Lung (tissue), 11 donors: ENCODE measurements at regions not wholly inside any gene's neighbourhood (a gene's known extent, or its start where the extent isn't known, plus 50 kb on each side); places are given as distances from the start of the nearest gene placed in this dataset.

ENCODE experiments used
- ATAC-seq: fragments of 200-7000 bp; cut with Tn5 transposase; one replicate; pipeline ENCODE4 v1.9.1; 2020; ENCODE audit warnings: moderate number of reproducible peaks; ENCODE audit not compliant: insufficient read depth, low FRiP score
- DNase-seq, 3 donors: peaks; one replicate each; pipeline ENCODE4 v3.0.0-alpha.2; 2013 to 2017
- H3K27ac ChIP-seq, 2 donors: one replicate each; pipeline ENCODE4 v1.5.1; 2013; ENCODE audit warnings: mild to moderate bottlenecking in 2 of 2, moderate library complexity in 2 of 2, control low read depth in 1 of 2, inconsistent platforms in 1 of 2, low read depth in 1 of 2, low read length in 1 of 2
- H3K27me3 ChIP-seq, 3 donors: one replicate each; pipeline ENCODE4 v1.5.1; 2013; ENCODE audit warnings: low read length in 2 of 3; ENCODE audit not compliant: control insufficient read depth in 3 of 3, insufficient read depth in 3 of 3
- H3K36me3 ChIP-seq, 4 donors: one replicate each; pipeline ENCODE4 v1.5.1; 2013; ENCODE audit warnings: low read length in 4 of 4, mild to moderate bottlenecking in 1 of 4, moderate library complexity in 1 of 4; ENCODE audit not compliant: control insufficient read depth in 4 of 4, insufficient read depth in 4 of 4
- H3K4me1 ChIP-seq, 5 donors: one replicate each; pipeline ENCODE4 v1.5.1; 2013; ENCODE audit warnings: low read length in 5 of 5, mild to moderate bottlenecking in 2 of 5, moderate library complexity in 1 of 5; ENCODE audit not compliant: control insufficient read depth in 5 of 5, insufficient read depth in 5 of 5
- H3K4me3 ChIP-seq: one replicate; pipeline ENCODE4 v1.5.1; 2013; ENCODE audit warnings: mild to moderate bottlenecking, control low read depth, moderate library complexity
- H3K9ac ChIP-seq, 2 donors: one replicate each; pipeline ENCODE4 v1.5.1; 2013; ENCODE audit warnings: low read length in 2 of 2, control low read depth in 1 of 2; ENCODE audit not compliant: insufficient read depth in 1 of 2
- H3K9me3 ChIP-seq, 4 donors: one replicate each; pipeline ENCODE4 v1.5.1; 2013; ENCODE audit warnings: low read length in 3 of 4, mild to moderate bottlenecking in 1 of 4, moderate library complexity in 1 of 4; ENCODE audit not compliant: control insufficient read depth in 4 of 4, insufficient read depth in 3 of 4
- CTCF ChIP-seq: IDR thresholded peaks from 2 replicates; pipeline ENCODE4 v1.5.1; 2012; ENCODE audit warnings: mild to moderate bottlenecking; ENCODE audit errors: control extremely low read depth, extremely low read depth
- WGBS, 2 donors: extraction: QIAGEN DNeasy Blood & Tissue Kit; methylation state at CpG; one replicate each; pipeline ENCODE4 v1.1.7; 2013; 5-methylcytosine and 5-hydroxymethylcytosine counted together
- donor health status: control.
- donor health status: control.
- donor health status: Bipolar disorder and iron deficiency.
- donor health status: healthy.
- donor health status: DM: yes; HTN: yes; CAD: no.

GRCh38 chr16:86015606-86016005 lies 116.6 kb downstream of the IRF8 start:
- Histone ChIP-seq H3K4me1 (peaks cover 0 to 9% (median 0%) of the 10 kb centered on the region in 5 donors), H3K27ac (no peak overlapping the region), H3K4me3 (no peak overlapping the region), H3K9me3 (peaks cover 0 to 10% (median 3%) of the 10 kb centered on the region in 4 donors), H3K27me3 (no peaks in the 10 kb centered on the region), H3K36me3 (no peaks in the 10 kb centered on the region), H3K9ac (no peak overlapping the region)
- ATAC-seq = no peak
- TF ChIP-seq CTCF = no peak
- WGBS, 2 donors = 78 to 83% methylated on average over 6 of the region's 6 CpGs
- no peak for DNase-seq

GRCh38 chr16:86016201-86016965 lies 117.4 kb downstream of the IRF8 start:
- Histone ChIP-seq H3K9me3 (peaks cover 0 to 12% (median 3%) of the 10 kb centered on the region in 4 donors), H3K27ac (no peak overlapping the region), H3K4me3 (no peak overlapping the region), H3K4me1 (peaks cover 0 to 9% (median 0%) of the 10 kb centered on the region in 5 donors), H3K9ac (no peak overlapping the region), H3K27me3 (no peaks in the 10 kb centered on the region), H3K36me3 (no peaks in the 10 kb centered on the region)
- TF ChIP-seq CTCF = peak; percentile 75
- 48 to 52% methylated on average over 13 of the region's 13 CpGs for WGBS, 2 donors
- DNase-seq (peak; percentile 73 to 81 (median 79)), ATAC-seq (no peak)

GRCh38 chr16:86018071-86018470 lies 119.1 kb downstream of the IRF8 start:
- H3K4me3 ChIP-seq = no peak overlapping the region
- H3K27ac ChIP-seq = no peak overlapping the region
- no peak for DNase-seq
- no peaks in the 10 kb centered on the region for H3K36me3 ChIP-seq
- no peak for ATAC-seq
- H3K9ac ChIP-seq = no peak overlapping the region
- TF ChIP-seq CTCF = no peak
- 30 to 35% methylated on average over 2 of the region's 2 CpGs for WGBS, 2 donors
- peaks cover 0 to 9% (median 0%) of the 10 kb centered on the region in 5 donors for H3K4me1 ChIP-seq
- H3K27me3 ChIP-seq = no peaks in the 10 kb centered on the region
- H3K9me3 ChIP-seq = peaks cover 3 to 17% (median 3%) of the 10 kb centered on the region in 4 donors
